22Rv1 (cell line): ENCODE measurements at regions not wholly inside any gene's neighbourhood (a gene's known extent, or its start where the extent isn't known, plus 50 kb on each side); places are given as distances from the start of the nearest gene placed in this dataset.

Experiments
- CTCF ChIP-seq: fragments of 450-650 bp; IDR thresholded peaks from 2 replicates; pipeline ENCODE4 v1.5.1; 2017; ENCODE audit warnings: mild to moderate bottlenecking
- ZFX ChIP-seq: fragments of 450-650 bp; IDR thresholded peaks from 2 replicates; pipeline ENCODE4 v1.6.1; 2017; ENCODE audit warnings: antibody characterized with exemption, borderline replicate concordance

GRCh38 chr13:40228990-40229389, 437.5 kb downstream of the FOXO1 start:
- no peak for TF ChIP-seq CTCF
- no peak for TF ChIP-seq ZFX
